ENCODE measurements at regions not wholly inside any gene's neighbourhood (a gene's known extent, or its start where the extent isn't known, plus 50 kb on each side); places are given as distances from the start of the nearest gene placed in this dataset.

DNA sequence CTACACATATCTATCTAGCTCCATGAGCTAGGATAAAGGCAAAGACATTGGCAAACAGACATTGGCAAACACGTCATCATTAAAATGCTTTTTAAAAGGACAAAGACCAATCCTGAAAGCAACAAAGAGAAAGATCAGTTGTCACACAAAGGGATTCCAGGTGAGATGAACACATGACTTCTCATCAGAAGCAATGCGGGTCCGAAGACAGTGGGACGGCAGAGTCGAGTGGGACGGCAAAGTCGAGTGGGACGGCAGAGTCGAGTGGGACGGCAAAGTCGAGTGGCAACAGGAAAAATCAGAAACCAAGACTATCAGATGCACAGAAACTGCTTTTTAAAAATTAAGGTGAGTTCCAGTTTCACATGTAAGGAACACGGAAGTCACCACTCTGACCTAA, 609.5 kb downstream of the BRD1 start:
- TF ChIP-seq POLR2A (IDR thresholded peaks at IDR 0.05; ENCODE audit: low read depth, low read length), result no peak
- no peak for TF ChIP-seq TAF1 (IDR thresholded peaks at IDR 0.05; ENCODE audit: low read depth, low read length)
- no peak for TF ChIP-seq PAX5 (IDR thresholded peaks at IDR 0.05; ENCODE audit: insufficient read depth, low read length, severe bottlenecking)
- no peak for TF ChIP-seq POLR2AphosphoS5 (IDR thresholded peaks at IDR 0.05; ENCODE audit: low read depth, low read length)
- TF ChIP-seq SPI1 (IDR thresholded peaks at IDR 0.05; ENCODE audit: low read depth, low read length), result no peak
- no peak for TF ChIP-seq POU2F2 (IDR thresholded peaks at IDR 0.05; ENCODE audit: low read depth, low read length)

Measured in GM12891 (cell line).